DND-41 (cell line): ENCODE measurements at regions not wholly inside any gene's neighbourhood (a gene's known extent, or its start where the extent isn't known, plus 50 kb on each side); places are given as distances from the start of the nearest gene placed in this dataset.

Experiments used
- ATAC-seq: fragments of 200-7000 bp; cut with Tn5 transposase; 3 replicates; pipeline ENCODE4 v1.9.1; 2021; ENCODE audit warnings: low read depth; ENCODE audit not compliant: insufficient read depth
- DNase-seq: peaks from one replicate; pipeline ENCODE4 v3.0.0-alpha.2; 2020
- H2AFZ ChIP-seq: 2 replicates; pipeline ENCODE4 v1.6.0; 2012; ENCODE audit warnings: low read depth, low read length
- H3K27ac ChIP-seq: 2 replicates; pipeline ENCODE4 v1.5.1; 2012; ENCODE audit warnings: low read length, inconsistent platforms
- H3K27me3 ChIP-seq: fragments of 200-600 bp; sonication (generic); 2 replicates; pipeline ENCODE4 v1.6.0; 2012; ENCODE audit warnings: low read length, mild to moderate bottlenecking, inconsistent platforms; ENCODE audit not compliant: insufficient read depth, poor library complexity
- H3K36me3 ChIP-seq: 2 replicates; pipeline ENCODE4 v1.5.1; 2012; ENCODE audit warnings: low read length, inconsistent platforms; ENCODE audit not compliant: insufficient read depth
- H3K4me1 ChIP-seq: 2 replicates; pipeline ENCODE4 v1.5.1; 2012; ENCODE audit warnings: mild to moderate bottlenecking, low read length; ENCODE audit not compliant: insufficient read depth
- H3K4me2 ChIP-seq: 2 replicates; pipeline ENCODE4 v1.6.0; 2012; ENCODE audit warnings: mild to moderate bottlenecking, moderate library complexity, low read length, inconsistent platforms; ENCODE audit not compliant: insufficient read depth
- H3K4me3 ChIP-seq, 2 experiments: fragments of 200-600 bp in 1 of 2; shearing (Covaris generic) in 1 of 2; 2 replicates each; pipeline ENCODE4 v1.5.1; 2012 to 2016; ENCODE audit warnings: inconsistent platforms in 2 of 2, low read length in 2 of 2, mild to moderate bottlenecking in 2 of 2, low read depth in 1 of 2, moderate library complexity in 1 of 2
- H3K79me2 ChIP-seq: 2 replicates; pipeline ENCODE4 v1.6.0; 2012; ENCODE audit warnings: low read length, inconsistent platforms; ENCODE audit not compliant: insufficient read depth
- H3K9ac ChIP-seq: 2 replicates; pipeline ENCODE4 v1.6.0; 2012; ENCODE audit warnings: low read depth, mild to moderate bottlenecking, inconsistent platforms, low read length, moderate library complexity
- H3K9me3 ChIP-seq: 2 replicates; pipeline ENCODE4 v1.5.1; 2012; ENCODE audit warnings: low read length, moderate library complexity, mild to moderate bottlenecking, inconsistent platforms; ENCODE audit not compliant: insufficient read depth, severe bottlenecking
- H4K20me1 ChIP-seq: 2 replicates; pipeline ENCODE4 v1.6.0; 2012; ENCODE audit warnings: low read length; ENCODE audit not compliant: insufficient read depth
- EZH2 ChIP-seq: IDR thresholded peaks from 3 replicates; pipeline ENCODE4 v1.6.1; 2012; ENCODE audit warnings: borderline replicate concordance, low read depth, mild to moderate bottlenecking, moderate library complexity, low read length, inconsistent platforms; ENCODE audit not compliant: severe bottlenecking
- TF ChIP-seq, protein P1 (sequence below): IDR thresholded peaks from 2 replicates; pipeline ENCODE4 v1.5.1; 2012; ENCODE audit warnings: borderline replicate concordance, low read length, moderate library complexity, mild to moderate bottlenecking; ENCODE audit not compliant: poor library complexity, severe bottlenecking; ENCODE audit errors: extremely low read depth

DNA sequence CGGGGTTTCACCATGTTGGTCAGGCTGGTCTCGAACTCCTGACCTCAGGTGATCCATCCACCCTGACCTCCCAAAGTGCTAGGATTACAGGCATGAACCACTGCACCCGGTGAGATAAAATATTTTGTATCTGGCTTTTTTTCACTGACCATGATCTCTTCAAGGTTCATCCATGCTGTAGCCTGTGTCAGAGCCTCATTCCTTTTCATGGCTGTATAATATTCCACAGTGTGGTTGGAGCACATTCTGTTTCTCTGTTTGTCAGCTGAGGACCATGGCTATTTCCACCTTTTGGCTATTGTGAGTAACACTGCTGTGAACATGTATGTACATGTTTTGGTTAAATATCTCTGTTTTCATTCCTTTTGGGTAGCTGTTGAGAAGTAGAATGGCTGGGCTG is 169.2 kb downstream of the SHOX start:
- Histone ChIP-seq H3K9me3 (no peaks in the 10 kb centered on the region), H3K79me2 (no peaks in the 10 kb centered on the region), H3K27me3 (peaks cover 8% of the 10 kb centered on the region), H3K27ac (no peak overlapping the region), H4K20me1 (no peaks in the 10 kb centered on the region), H3K9ac (no peak overlapping the region), H3K4me2 (no peak overlapping the region), H3K36me3 (no peaks in the 10 kb centered on the region), H3K4me3 (no peak overlapping the region), H3K4me1 (no peaks in the 10 kb centered on the region), H2AFZ (no peak overlapping the region)
- no peak for ATAC-seq
- TF ChIP-seq, protein P1, sequence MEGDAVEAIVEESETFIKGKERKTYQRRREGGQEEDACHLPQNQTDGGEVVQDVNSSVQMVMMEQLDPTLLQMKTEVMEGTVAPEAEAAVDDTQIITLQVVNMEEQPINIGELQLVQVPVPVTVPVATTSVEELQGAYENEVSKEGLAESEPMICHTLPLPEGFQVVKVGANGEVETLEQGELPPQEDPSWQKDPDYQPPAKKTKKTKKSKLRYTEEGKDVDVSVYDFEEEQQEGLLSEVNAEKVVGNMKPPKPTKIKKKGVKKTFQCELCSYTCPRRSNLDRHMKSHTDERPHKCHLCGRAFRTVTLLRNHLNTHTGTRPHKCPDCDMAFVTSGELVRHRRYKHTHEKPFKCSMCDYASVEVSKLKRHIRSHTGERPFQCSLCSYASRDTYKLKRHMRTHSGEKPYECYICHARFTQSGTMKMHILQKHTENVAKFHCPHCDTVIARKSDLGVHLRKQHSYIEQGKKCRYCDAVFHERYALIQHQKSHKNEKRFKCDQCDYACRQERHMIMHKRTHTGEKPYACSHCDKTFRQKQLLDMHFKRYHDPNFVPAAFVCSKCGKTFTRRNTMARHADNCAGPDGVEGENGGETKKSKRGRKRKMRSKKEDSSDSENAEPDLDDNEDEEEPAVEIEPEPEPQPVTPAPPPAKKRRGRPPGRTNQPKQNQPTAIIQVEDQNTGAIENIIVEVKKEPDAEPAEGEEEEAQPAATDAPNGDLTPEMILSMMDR: no peak
- no peak for TF ChIP-seq EZH2
- DNase-seq: no peak

DNA sequence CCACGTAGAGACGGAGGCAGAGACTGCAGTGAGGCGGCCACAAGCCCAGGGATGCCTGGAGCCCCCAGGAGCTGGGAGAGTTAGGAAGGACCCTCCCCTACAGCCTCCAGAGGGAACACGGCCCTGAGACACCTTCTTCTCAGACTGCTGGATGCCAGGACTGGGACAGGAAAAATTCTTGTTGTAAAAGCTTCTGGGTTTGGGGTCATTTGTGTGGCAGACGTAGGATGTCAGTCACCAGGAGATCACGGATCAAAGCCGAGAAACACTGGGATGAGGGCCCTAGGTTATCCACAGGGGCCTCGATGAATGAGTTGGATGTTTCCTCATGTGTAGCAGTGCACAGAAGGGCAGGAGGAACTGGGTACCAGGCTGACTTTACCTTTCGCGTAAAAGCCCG is 163.7 kb downstream of the SHOX start:
- H4K20me1 ChIP-seq: no peaks in the 10 kb centered on the region
- no peaks in the 10 kb centered on the region for H3K79me2 ChIP-seq
- no peaks in the 10 kb centered on the region for H3K36me3 ChIP-seq
- no peak for TF ChIP-seq EZH2
- TF ChIP-seq, protein P1: no peak
- no peak overlapping the region for H2AFZ ChIP-seq
- H3K9ac ChIP-seq: no peak overlapping the region
- H3K27me3 ChIP-seq: no peaks in the 10 kb centered on the region
- no peaks in the 10 kb centered on the region for H3K9me3 ChIP-seq
- no peak for DNase-seq
- ATAC-seq: no peak
- H3K4me3 ChIP-seq: no peak overlapping the region
- no peaks in the 10 kb centered on the region for H3K4me1 ChIP-seq
- H3K4me2 ChIP-seq: no peak overlapping the region
- H3K27ac ChIP-seq: no peak overlapping the region

DNA sequence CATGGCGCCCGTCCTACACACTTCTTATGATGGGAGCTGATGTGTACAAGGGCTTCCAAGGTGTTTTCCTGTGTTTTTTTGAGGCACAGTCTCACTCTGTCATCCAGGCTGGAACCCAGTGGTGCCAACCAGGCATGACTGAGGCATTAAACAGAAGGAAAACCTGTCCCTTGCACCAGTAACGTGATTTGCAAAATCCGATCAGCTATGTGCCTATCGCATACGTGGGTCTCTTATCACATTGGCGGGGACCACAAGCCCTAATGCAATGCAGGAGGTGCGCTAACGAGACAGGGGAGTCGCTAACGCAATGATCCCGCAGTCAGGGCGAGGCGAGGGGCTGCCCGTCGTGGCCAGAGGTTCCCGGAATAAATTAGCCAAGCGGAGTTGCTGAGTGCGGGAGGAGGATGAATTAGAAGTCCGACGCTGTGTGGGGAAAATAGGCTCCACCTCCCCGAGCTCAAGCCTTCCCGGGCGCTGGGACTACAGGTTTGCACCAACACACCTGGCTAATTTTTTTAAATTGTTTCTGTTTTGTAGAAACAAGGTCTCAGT is 162.7 kb downstream of the SHOX start:
- Histone ChIP-seq H4K20me1 (no peaks in the 10 kb centered on the region), H2AFZ (no peak overlapping the region), H3K79me2 (no peaks in the 10 kb centered on the region), H3K9ac (no peak overlapping the region), H3K4me3 (no peak overlapping the region), H3K36me3 (no peaks in the 10 kb centered on the region), H3K27me3 (no peaks in the 10 kb centered on the region), H3K4me1 (no peaks in the 10 kb centered on the region), H3K4me2 (no peak overlapping the region), H3K9me3 (no peaks in the 10 kb centered on the region), H3K27ac (no peak overlapping the region)
- DNase-seq: no peak
- no peak for ATAC-seq
- TF ChIP-seq, protein P1: no peak
- no peak for TF ChIP-seq EZH2

DNA sequence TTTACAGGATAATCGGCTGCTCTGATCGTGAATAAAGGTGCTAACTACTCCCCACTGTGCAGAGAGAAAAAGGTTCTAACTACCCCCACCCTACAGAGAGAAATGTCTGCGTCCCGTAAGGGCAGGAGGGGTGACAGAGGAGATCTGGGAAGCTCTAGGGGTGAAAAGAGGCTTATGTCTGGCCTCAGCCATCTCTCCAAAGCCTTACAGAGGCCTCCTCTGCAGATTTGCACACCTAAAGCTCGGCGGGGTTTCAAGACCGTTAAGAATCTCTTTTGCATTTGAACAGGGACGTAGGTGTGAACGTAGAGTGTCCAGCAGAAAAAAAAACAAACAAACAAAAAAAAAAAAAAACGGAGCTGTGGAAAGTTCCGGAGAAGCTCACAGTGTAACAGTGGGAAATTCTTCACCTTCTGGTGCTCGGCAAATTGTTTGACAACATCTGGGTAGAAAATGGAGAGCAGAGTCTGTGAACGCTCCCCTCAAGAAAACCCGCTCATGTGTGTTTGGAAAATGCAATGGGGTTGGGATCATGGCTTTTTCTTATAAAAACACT is 161.0 kb downstream of the SHOX start:
- H3K79me2 ChIP-seq: no peaks in the 10 kb centered on the region
- H3K36me3 ChIP-seq: no peaks in the 10 kb centered on the region
- no peaks in the 10 kb centered on the region for H3K27me3 ChIP-seq
- DNase-seq: no peak
- TF ChIP-seq, protein P1: no peak
- no peak for TF ChIP-seq EZH2
- H3K27ac ChIP-seq: no peak overlapping the region
- H3K4me3 ChIP-seq: no peak overlapping the region
- H2AFZ ChIP-seq: no peak overlapping the region
- no peaks in the 10 kb centered on the region for H3K4me1 ChIP-seq
- no peak overlapping the region for H3K9ac ChIP-seq
- H3K4me2 ChIP-seq: no peak overlapping the region
- H3K9me3 ChIP-seq: no peaks in the 10 kb centered on the region
- ATAC-seq: no peak
- H4K20me1 ChIP-seq: no peaks in the 10 kb centered on the region
